Endodermal cell (in vitro differentiated cells): ENCODE measurements at regions not wholly inside any gene's neighbourhood (a gene's known extent, or its start where the extent isn't known, plus 50 kb on each side); places are given as distances from the start of the nearest gene placed in this dataset.
"Not testable (repeated sequence)": the region's sequence is repeated elsewhere in the genome, so short reads cannot be mapped to it uniquely, and the experiment has no call there.

Experiments
- DNase-seq: peaks from one replicate; pipeline ENCODE4 v3.0.0-alpha.2; 2017
- H3K27ac ChIP-seq: 2 replicates; pipeline ENCODE4 v1.5.1; 2013; ENCODE audit warnings: mild to moderate bottlenecking, low read depth, low read length, moderate library complexity
- H3K27me3 ChIP-seq: 2 replicates; pipeline ENCODE4 v1.6.1; 2013; ENCODE audit warnings: mild to moderate bottlenecking, low read length, moderate library complexity; ENCODE audit not compliant: insufficient read depth, control insufficient read depth, poor library complexity, severe bottlenecking
- H3K36me3 ChIP-seq: 2 replicates; pipeline ENCODE4 v1.7.0; 2013; ENCODE audit warnings: mild to moderate bottlenecking, low read length, moderate library complexity; ENCODE audit not compliant: control insufficient read depth, insufficient read depth
- H3K4me1 ChIP-seq: one replicate; pipeline ENCODE4 v1.7.0; 2013; ENCODE audit warnings: low read length; ENCODE audit not compliant: control insufficient read depth, insufficient read depth
- H3K4me3 ChIP-seq: 2 replicates; pipeline ENCODE4 v1.5.1; 2013; ENCODE audit warnings: mild to moderate bottlenecking, low read length, moderate library complexity
- H3K9ac ChIP-seq: 2 replicates; pipeline ENCODE4 v1.6.1; 2013; ENCODE audit warnings: mild to moderate bottlenecking, low read length, moderate library complexity; ENCODE audit not compliant: poor library complexity, severe bottlenecking; ENCODE audit errors: extremely low read depth
- H3K9me3 ChIP-seq: 2 replicates; pipeline ENCODE4 v1.6.1; 2013; ENCODE audit warnings: mild to moderate bottlenecking, low read length, moderate library complexity; ENCODE audit not compliant: control insufficient read depth
- H3K27ac Mint-ChIP-seq: 2 replicates; pipeline ENCODE4 v1.8.0; 2020; ENCODE audit warnings: mixed read lengths
- H3K27me3 Mint-ChIP-seq: 2 replicates; pipeline ENCODE4 v1.8.0; 2021; ENCODE audit warnings: mild to moderate bottlenecking, mixed read lengths; ENCODE audit not compliant: insufficient read depth
- H3K36me3 Mint-ChIP-seq: 2 replicates; pipeline ENCODE4 v1.8.0; 2020; ENCODE audit warnings: low read depth, mixed read lengths
- H3K4me1 Mint-ChIP-seq: 2 replicates; pipeline ENCODE4 v1.8.0; 2020; ENCODE audit warnings: mixed read lengths
- H3K4me3 Mint-ChIP-seq: 2 replicates; pipeline ENCODE4 v1.8.0; 2020; ENCODE audit warnings: mild to moderate bottlenecking, moderate library complexity, mixed read lengths
- H3K9me3 Mint-ChIP-seq: 2 replicates; pipeline ENCODE4 v1.8.0; 2020; ENCODE audit warnings: mild to moderate bottlenecking, mixed read lengths
- WGBS, 2 experiments: methylation state at CpG; one replicate each; pipeline versions ENCODE4 v1.1.5 to v1.1.7; 2013; ENCODE audit warnings: missing lambda C conversion rate in 2 of 2, mixed read lengths in 1 of 2; ENCODE audit not compliant: insufficient coverage in 1 of 2, insufficient read length in 1 of 2; 5-methylcytosine and 5-hydroxymethylcytosine counted together
- TF ChIP-seq, protein P1 (sequence below): fragments of 200-600 bp; sonication (generic); conservative IDR thresholded peaks from 2 replicates; pipeline ENCODE4 v1.5.0; 2021; ENCODE audit warnings: antibody characterized with exemption, mild to moderate bottlenecking

DNA sequence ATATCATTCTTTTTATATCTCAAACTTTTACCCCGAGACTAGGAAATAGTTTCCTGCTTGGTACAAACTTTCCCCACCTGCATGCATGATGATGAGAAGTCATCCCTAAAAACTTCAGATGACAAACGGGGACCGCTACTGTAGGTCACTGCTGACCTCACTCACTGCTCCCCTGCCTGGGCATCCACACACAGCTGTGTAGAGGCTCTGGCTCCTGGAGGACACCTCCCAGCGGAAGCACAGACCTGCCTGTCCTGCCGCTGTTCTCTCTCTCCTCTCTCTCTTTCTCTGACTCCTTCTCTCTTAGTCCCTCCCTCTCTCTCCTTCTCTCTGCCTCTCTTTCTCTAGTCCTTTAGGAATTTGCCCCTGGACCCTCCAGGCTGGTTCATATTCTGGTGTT lies 202.9 kb upstream of the PITRM1 start:
- Mint-ChIP-seq H3K27ac (no peak overlapping the region), H3K27me3 (no peaks in the 10 kb centered on the region), H3K36me3 (no peaks in the 10 kb centered on the region), H3K4me3 (no peak overlapping the region), H3K4me1 (peaks cover 5% of the 10 kb centered on the region), H3K9me3 (no peaks in the 10 kb centered on the region)
- Histone ChIP-seq H3K27me3 (no peaks in the 10 kb centered on the region), H3K9me3 (no peaks in the 10 kb centered on the region), H3K27ac (no peak overlapping the region), H3K9ac (no peak overlapping the region), H3K4me1 (no peaks in the 10 kb centered on the region), H3K36me3 (no peaks in the 10 kb centered on the region), H3K4me3 (no peak overlapping the region)
- WGBS, 2 experiments = 77 to 93% methylated on average over 2 to 5 of the region's 5 CpGs
- no peak for DNase-seq
- TF ChIP-seq, protein P1, sequence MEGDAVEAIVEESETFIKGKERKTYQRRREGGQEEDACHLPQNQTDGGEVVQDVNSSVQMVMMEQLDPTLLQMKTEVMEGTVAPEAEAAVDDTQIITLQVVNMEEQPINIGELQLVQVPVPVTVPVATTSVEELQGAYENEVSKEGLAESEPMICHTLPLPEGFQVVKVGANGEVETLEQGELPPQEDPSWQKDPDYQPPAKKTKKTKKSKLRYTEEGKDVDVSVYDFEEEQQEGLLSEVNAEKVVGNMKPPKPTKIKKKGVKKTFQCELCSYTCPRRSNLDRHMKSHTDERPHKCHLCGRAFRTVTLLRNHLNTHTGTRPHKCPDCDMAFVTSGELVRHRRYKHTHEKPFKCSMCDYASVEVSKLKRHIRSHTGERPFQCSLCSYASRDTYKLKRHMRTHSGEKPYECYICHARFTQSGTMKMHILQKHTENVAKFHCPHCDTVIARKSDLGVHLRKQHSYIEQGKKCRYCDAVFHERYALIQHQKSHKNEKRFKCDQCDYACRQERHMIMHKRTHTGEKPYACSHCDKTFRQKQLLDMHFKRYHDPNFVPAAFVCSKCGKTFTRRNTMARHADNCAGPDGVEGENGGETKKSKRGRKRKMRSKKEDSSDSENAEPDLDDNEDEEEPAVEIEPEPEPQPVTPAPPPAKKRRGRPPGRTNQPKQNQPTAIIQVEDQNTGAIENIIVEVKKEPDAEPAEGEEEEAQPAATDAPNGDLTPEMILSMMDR = no peak

- H3K9me3 ChIP-seq = no peaks in the 10 kb centered on the region
- H3K27ac Mint-ChIP-seq = no peak overlapping the region
- no peak overlapping the region for H3K27ac ChIP-seq
- no peaks in the 10 kb centered on the region for H3K36me3 Mint-ChIP-seq
- H3K9ac ChIP-seq = no peak overlapping the region
- H3K27me3 ChIP-seq = no peaks in the 10 kb centered on the region
- H3K27me3 Mint-ChIP-seq = no peaks in the 10 kb centered on the region
- no peak overlapping the region for H3K4me3 Mint-ChIP-seq
- no peaks in the 10 kb centered on the region for H3K9me3 Mint-ChIP-seq
- WGBS, 2 experiments = 91 to 92% methylated on average over 1 to 2 of the region's 2 CpGs
- DNase-seq = no peak
- TF ChIP-seq, protein P1 = no peak
- no peak overlapping the region for H3K4me3 ChIP-seq
- no peaks in the 10 kb centered on the region for H3K36me3 ChIP-seq
- no peaks in the 10 kb centered on the region for H3K4me1 ChIP-seq
- H3K4me1 Mint-ChIP-seq = peaks cover 2% of the 10 kb centered on the region
Measured at GRCh38 chr10:3374914-3375313, 202.3 kb upstream of the PITRM1 start.

GRCh38 chr10:3373374-3374027 lies 200.9 kb upstream of the PITRM1 start:
- 88 to 100% methylated on average over 2 to 11 of the region's 13 CpGs for WGBS, 2 experiments
- H3K4me3 ChIP-seq, H3K27me3 ChIP-seq, H3K4me1 Mint-ChIP-seq, H3K9ac ChIP-seq, H3K4me1 ChIP-seq, H3K9me3 Mint-ChIP-seq, H3K4me3 Mint-ChIP-seq, H3K27me3 Mint-ChIP-seq, H3K27ac Mint-ChIP-seq, H3K36me3 Mint-ChIP-seq, H3K27ac ChIP-seq, H3K36me3 ChIP-seq, DNase-seq, H3K9me3 ChIP-seq: not testable (repeated sequence)

DNA sequence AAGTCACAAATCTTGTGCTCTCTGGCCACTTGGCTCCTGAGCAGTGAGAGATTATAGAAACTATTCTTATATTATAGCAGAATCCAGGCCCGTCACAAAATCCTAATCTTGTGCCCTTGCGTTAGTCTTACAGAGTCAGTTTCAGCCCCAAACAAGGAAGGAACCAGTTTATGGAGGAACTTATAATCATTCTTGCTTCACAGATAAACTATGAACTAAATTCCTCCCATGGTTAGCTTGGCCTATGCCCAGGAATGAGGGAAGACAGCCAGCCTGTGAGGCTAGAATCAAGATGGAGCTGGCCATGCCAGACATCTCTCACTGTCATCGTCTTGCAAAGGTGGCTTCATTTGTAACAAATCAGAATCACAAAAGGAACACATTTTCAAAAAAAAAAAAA lies 199.7 kb upstream of the PITRM1 start:
- H3K9ac ChIP-seq = no peak overlapping the region
- no peaks in the 10 kb centered on the region for H3K27me3 Mint-ChIP-seq
- no peaks in the 10 kb centered on the region for H3K36me3 ChIP-seq
- no peak overlapping the region for H3K27ac Mint-ChIP-seq
- TF ChIP-seq, protein P1 = no peak
- H3K27me3 ChIP-seq = no peaks in the 10 kb centered on the region
- H3K4me3 Mint-ChIP-seq = no peak overlapping the region
- no peaks in the 10 kb centered on the region for H3K9me3 ChIP-seq
- no peaks in the 10 kb centered on the region for H3K36me3 Mint-ChIP-seq
- peaks cover 2% of the 10 kb centered on the region for H3K9me3 Mint-ChIP-seq
- 83 to 91% methylated on average over 1 to 3 of the region's 3 CpGs for WGBS, 2 experiments
- no peak overlapping the region for H3K4me3 ChIP-seq
- no peak overlapping the region for H3K27ac ChIP-seq
- no peak for DNase-seq
- no peaks in the 10 kb centered on the region for H3K4me1 Mint-ChIP-seq
- H3K4me1 ChIP-seq = no peaks in the 10 kb centered on the region

- H3K27me3 Mint-ChIP-seq, H3K9me3 ChIP-seq, H3K9ac ChIP-seq, H3K4me3 Mint-ChIP-seq, H3K36me3 ChIP-seq, DNase-seq, H3K4me3 ChIP-seq, H3K36me3 Mint-ChIP-seq, H3K27ac ChIP-seq, H3K27me3 ChIP-seq, H3K9me3 Mint-ChIP-seq, H3K27ac Mint-ChIP-seq, H3K4me1 ChIP-seq, H3K4me1 Mint-ChIP-seq: not testable (repeated sequence)
Measured at GRCh38 chr10:3371624-3372023, 199.0 kb upstream of the PITRM1 start.
